ENCODE measurements at regions not wholly inside any gene's neighbourhood (a gene's known extent, or its start where the extent isn't known, plus 50 kb on each side); places are given as distances from the start of the nearest gene placed in this dataset.

- TF ChIP-seq CTCF (IDR thresholded peaks at IDR 0.05; ENCODE audit: insufficient read depth, low read depth, low read length), result no peak
- no peak for TF ChIP-seq EZH2 (IDR thresholded peaks at IDR 0.05; ENCODE audit: insufficient read depth, low read length)
Observed at GRCh38 chr13:40342901-40343300, 323.5 kb downstream of the FOXO1 start.

Measured in astrocyte (in vitro differentiated cells and primary cell).